ENCODE measurements at regions not wholly inside any gene's neighbourhood (a gene's known extent, or its start where the extent isn't known, plus 50 kb on each side); places are given as distances from the start of the nearest gene placed in this dataset.

DNA sequence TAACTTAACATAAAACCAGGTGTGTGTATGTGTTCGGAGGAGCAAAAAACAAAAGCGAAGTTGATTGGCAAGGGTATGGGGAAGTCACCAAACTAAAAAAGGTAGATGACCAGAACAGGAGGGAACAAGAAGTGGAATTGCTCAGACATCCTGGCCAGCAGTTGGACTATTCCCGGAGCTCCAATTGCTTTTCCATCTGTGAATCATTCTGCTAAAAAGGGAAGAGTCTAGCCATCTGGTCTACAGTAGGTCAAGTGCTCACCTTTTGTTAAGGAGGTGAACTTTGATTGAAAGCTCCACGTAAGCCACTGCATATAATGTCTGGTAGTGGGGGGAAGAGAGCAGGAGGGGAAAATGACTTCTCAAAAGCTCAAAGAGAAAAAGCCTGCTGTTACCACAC lies 50.0 kb upstream of the BET1 start:
- DNase-seq (ENCODE audit: low read depth in 3 of 3, low spot score in 2 of 3) = no peak

DNA sequence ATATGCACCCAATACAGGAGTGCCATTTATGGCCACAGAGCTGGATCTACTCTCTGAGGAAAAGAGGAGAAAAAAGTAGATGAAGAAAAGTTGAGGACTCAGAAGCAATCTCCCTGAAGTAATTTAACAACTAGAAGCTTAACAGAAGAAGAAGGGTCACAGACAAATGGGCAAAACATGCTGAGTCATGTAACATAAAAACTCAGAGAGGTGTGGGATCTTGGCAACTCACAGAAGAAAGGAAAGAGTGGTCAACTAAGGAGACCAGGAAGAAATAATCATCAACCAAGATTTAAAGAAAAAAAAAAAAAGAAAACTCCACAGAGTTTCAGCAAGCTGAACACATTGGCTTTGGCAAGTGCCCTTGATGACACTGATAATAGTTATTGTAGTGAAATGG lies 51.8 kb upstream of the BET1 start:
- no peak for DNase-seq (ENCODE audit: low read depth in 3 of 3, low spot score in 2 of 3)

DNA sequence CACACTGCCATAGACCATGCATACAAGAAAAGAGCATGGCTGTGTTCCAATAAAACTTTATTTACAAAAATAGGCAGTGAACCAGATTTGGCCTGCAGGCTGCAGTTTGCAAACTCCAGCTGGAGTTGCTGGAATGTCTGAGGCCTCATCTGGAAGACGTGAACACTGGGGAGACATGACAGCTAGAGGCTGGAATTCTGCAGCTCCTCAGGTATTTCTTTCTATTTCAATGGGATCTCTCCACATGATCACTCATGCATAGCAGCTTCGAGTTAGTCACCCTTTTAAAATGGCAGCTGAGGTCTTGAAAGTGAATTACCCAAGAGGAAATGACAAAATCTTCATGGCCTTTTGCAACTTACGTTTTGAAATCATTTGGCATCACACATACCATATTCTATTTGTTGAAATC lies 52.6 kb upstream of the BET1 start:
- no peak for DNase-seq (ENCODE audit: low read depth in 3 of 3, low spot score in 2 of 3)

DNA sequence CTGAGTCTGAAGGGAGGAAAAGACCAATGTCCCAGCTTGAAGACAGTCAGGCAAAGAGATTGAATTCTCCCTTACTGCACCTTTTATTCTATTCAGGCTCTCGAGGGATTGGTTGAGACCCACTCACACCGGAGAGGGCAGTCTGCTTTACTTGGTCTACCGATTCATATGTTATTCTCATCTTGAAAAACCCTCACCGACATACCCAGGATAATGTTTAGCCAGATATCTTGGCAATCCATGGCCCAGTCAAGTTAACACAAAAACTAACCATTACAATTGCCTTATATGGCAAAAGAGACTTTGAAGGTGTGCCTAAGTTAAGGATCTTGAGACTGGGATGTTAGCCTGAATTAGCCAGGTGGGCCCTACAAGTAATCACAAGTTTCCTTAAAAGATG lies 53.8 kb upstream of the BET1 start:
- DNase-seq (ENCODE audit: low read depth in 3 of 3, low spot score in 2 of 3) = no peak

DNA sequence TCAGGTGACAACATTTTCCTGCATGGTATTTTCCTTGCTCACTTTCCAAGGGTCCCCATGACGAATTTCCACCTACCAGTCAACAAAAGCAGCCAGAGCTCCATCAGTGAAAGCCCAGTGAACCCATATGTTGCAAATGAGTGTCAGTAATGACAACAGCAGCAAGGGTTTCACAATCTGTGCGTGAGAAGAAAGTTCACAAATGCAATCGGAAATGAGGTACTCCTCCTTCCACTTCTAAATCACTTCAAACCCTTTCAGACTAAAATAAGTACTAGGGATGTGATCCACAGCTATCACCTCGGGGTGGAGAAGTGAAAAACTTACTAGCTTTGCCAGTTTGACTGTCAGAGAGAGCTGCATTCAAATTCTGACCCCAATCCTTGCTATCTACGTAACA lies 55.6 kb upstream of the BET1 start:
- DNase-seq (ENCODE audit: low read depth in 3 of 3, low spot score in 2 of 3) = no peak

DNA sequence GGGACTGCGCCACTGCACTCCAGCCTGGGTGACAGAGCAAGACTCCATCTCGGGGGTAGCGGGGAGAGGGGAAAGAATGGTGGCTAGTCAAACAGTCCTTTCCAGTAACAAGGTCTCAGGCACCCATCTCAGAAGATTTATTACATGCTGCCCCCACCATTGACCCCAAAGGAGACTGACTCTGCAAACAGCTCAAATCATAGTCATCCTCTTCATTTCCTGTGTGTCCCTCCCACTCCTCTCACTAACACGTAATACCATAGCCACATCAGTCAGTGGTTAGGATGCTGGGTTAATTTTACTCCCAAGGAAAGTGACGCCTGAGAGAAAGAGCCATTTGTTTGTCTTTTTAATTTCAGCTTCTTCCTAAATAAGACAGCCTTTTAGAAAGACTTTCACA lies 56.6 kb upstream of the BET1 start:
- peak; percentile 43 to 64 (median 62) for DNase-seq (ENCODE audit: low read depth in 3 of 3, low spot score in 2 of 3)

DNA sequence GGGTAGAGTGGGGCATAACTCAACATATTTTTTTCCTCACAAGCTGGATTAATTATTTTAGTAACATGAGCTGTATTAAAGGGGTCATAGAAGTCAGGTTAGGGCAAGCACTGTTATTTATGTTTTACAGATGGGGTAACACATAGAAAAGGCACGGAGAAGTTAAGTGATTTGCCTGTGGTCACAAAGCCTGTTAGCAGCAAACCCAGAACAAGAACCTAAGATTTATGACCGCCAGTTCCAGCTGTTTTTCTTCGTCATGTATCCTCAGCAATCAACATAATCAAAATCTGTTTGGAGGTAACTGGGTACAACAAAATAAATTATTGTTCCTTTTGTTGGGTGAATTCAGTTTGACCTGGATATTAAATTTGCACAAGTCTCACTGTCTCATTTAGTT lies 57.2 kb upstream of the BET1 start:
- no peak for DNase-seq (ENCODE audit: low read depth in 3 of 3, low spot score in 2 of 3)

DNA sequence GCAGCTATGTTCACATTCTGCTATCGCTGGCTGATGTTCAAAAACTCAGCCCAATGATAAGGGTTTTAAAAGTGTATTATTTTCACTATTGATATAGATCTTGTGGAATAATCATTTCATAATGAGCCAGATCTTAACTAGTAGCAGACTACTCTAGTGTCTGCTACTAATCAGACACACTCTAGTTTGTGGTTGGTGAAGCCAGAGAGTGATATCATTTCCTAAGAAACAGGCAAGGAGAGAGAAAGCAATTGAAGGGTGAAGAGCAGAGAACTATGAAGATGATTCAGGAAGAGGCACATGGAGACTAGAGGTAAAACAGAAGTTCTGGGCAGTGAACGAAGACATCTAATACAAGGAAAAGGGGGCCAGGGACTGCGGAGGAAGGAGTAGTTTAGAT lies 58.2 kb upstream of the BET1 start:
- no peak for DNase-seq (ENCODE audit: low read depth in 3 of 3, low spot score in 2 of 3)

DNA sequence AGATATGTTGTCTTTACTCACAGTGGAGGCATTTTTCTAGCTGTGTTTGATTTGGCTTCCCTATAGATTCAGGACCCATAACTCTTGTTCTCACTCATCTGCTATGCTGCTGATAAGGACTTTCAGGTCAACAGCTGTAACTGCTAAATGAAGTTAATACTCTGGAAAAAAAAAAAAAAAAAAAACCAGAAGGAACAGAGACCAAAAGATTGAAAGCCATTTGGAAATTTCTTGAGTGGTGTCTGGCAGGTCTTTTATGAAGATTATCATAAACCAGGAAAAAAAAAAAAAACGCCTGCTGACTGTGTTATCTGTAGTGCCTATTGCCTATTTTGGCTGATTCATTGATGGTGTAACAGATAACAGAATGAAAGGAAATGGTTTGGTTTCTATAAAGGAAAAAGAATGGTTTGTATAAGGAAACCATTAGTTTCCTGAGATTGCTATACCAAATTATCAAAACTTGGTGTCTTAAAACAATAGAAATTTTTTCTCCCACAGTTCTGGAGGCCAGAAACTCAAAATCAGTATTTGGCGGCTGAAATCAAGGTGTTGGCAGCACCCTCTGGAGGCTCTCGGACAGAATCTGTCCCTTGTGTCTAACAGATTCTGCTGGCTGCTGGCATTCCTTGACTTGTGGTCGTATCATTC lies 60.5 kb upstream of the BET1 start:
- DNase-seq (ENCODE audit: low read depth in 3 of 3, low spot score in 2 of 3) = no peak

DNA sequence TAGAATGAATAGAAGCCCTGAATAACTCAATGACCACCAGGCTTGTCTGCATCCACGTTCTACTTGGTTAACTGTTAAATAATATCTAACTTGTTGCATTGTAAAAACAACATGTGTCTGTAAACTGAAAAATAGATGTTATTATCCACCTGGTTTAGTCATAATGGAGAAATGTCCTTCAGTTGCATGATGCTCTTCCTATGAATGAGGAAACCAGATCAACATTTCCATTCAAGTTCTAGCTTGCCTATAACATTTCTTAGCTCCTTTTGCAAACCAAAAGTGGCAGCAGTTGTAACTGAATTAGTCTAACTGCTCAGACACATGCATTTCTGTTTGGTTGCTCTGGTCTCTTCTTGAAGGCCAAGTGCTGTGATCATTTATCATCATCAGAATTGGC lies 62.9 kb upstream of the BET1 start:
- no peak for DNase-seq (ENCODE audit: low read depth in 3 of 3, low spot score in 2 of 3)

DNA sequence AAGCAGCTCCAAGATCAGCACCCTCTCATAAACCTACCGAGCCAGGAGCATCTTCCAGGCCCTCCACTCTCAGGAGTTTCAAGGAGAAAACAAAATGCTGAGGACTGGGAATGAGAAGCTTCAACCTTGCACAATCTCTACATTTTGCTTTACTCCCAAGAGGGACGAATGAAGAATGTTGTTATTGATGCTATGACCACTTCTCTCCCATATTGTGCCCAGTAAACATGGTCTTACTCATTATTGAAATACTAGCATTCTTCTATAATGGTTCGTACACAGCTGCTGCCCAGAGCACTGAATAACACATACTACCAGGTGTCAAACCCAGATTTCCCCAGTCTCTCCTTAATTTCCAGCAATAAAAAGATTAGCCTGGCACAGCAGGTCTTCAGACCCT lies 63.4 kb upstream of the BET1 start:
- no peak for DNase-seq (ENCODE audit: low read depth in 3 of 3, low spot score in 2 of 3)

DNA sequence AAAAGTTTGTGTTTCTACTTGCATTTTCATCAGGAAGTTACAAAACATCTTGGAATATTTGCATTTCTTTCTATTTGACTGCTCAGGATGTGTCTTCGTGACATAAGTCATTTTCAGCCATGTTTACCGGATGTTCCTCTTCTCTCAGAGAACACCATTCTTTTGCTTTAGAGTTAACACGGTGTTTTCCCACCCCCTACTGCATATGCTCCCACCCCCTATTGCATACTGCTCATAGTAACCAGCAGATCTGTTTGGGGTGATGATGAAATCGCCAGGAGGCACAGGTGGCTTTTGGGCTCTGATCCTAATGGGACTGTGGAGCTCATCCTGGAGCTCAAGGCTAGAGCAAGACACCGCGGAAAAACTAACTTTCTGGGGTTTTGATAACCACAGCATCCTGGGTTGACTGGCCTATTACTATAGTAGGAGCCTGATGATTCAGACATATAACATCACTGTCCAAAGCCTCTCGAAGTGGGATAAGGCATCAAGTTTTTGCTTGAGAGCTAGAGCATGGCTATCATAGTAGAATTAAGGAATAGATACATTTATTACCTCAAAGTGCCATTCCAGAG lies 65.1 kb upstream of the BET1 start:
- no peak for DNase-seq (ENCODE audit: low read depth in 3 of 3, low spot score in 2 of 3)

DNA sequence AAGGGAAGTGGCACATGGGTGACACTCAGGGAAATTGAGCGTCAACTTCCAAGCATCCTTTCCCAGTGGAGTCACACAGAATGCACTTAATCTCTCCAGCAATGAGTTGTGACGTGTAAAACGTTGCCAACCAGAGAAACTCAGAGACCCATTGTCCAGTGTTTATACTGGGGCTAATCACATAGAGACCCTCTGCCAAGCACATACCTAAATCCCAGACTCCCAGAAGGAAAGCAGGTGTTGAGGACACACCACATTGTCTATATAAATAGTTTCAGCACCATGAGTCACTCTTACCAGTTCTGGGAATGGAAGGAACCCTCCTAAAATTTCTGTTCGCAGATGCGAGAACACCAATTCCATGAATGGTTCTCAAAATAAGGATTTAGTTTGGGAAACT lies 76.4 kb upstream of the BET1 start:
- no peak for DNase-seq (ENCODE audit: low read depth in 3 of 3, low spot score in 2 of 3)

DNA sequence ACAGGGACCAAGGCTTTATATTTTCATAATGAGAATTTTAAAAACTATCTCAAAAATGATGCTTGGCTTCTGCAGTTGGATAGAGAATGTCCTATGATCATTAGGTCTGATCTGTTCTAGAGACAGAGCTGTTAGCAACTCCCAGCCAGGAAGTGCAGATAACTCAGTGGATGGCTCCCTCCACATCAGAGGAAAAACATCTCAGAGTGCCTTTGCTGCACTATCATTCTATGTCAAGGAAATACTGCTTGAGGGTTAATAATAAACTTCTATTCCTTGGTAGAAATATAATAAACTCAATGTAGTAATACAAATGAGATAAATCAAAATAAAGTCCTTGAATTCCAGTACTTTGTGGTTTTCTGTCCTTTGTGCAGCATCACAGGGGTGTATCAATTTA lies 78.0 kb upstream of the BET1 start:
- no peak for DNase-seq (ENCODE audit: low read depth in 3 of 3, low spot score in 2 of 3)

DNA sequence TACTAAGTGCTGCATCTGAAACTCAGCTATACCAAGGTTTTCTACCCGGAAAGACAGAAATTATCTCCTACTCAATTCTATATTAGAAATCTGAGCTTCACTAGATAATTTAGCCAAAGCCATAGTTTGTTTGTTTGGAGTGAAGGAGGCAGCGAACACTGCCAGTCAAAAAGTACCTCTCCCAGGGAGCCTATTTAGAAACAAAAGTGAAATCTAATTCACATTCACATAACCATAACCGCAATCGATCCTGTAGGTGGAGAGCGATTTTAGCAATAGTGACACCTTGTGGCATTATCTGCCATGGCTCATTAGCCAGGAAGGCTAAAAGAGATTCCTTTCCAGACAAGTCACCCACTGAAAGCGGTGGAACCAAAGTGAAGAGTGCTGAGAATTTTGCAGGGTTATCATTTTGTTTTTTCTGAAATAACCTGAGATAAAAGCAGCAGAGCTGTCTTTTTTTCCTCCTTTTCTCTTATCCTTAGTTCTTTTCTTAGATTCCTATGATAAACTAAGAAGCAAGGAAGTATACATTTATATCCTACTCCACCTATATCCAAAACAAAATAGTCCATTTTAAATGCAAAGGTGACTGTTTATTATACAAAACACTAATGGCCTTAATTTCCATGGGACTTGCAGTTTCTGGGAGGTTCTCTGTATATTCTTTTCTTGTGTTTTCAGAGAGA lies 83.7 kb upstream of the BET1 start:
- peak in 1 of 3 donors; percentile 19 for DNase-seq (ENCODE audit: low read depth in 3 of 3, low spot score in 2 of 3)

DNA sequence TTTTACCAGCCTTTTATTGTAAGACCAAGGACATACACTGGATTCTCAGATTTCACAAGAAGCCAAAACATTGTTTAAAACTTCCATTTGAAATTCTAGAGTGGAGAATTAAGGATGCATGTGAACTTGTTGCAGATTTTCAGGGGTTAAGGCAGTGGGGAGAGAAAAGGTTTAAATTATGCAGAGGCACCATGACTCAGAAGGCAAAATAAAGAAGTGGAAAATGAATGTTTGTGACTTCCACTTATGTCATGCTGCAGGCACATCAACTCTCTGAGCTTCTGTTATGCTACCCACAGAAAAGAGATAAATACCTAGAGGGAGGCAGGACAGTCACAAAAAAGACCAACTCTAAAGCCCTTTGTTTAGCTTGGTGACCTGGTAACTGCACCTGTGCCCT lies 84.4 kb upstream of the BET1 start:
- no peak for DNase-seq (ENCODE audit: low read depth in 3 of 3, low spot score in 2 of 3)

DNA sequence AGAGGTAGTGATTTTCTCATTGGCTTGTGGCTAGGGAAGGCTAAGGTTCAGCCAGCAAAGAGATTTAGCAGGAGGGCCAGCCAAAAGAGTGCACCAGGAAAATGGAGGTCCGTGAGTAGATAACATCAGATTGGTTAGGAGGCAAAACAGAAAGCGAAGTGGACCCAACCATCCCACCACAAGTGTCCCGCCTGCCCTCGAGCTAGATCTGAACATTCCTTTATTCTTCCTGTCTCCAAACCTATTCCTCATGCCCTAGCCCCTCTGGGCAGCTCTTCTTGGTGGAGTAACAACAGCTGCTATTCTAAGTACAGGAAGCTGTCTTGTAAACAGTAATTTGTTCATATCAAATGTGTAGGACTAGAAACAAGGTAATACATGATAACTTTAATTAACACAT lies 85.7 kb upstream of the BET1 start:
- DNase-seq (ENCODE audit: low read depth in 3 of 3, low spot score in 2 of 3) = no peak

DNA sequence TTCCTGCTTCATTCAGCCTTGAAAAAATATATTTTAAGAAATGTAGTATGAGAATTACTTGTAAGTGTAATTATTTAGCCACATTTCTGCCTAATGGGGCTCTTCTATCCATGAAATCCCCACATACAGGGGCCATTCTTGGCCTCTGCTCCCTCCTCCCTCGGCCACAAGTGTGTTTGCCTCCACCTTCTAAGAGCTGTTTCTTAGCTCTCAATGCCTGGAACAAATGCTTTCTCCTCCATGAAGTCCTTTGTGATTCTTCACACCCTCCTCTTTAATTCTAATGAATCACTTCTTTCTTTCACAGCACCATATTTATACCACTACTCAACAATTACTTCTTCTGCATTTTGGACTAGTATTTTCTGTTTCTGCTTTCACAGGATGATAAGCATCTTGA lies 88.8 kb upstream of the BET1 start:
- no peak for DNase-seq (ENCODE audit: low read depth in 3 of 3, low spot score in 2 of 3)

DNA sequence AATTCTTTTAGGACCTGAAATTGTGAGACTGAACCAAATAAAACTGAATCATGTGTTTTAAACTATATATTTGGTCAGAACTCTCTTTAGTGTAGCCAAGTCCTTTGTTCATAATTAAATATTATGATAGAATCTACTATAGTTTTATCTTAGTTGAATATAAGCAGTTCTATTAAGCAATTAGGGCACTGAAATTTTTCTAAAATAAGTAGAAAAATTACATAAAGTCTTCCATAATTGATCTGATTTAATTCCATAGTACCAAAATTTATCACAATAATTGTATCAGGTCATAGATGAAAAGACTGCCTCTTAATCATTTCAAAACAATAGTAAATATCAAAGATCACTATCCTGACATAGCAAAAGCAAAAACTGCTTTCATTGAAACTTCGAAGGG lies 90.1 kb upstream of the BET1 start:
- DNase-seq (ENCODE audit: low read depth in 3 of 3, low spot score in 2 of 3) = no peak

DNA sequence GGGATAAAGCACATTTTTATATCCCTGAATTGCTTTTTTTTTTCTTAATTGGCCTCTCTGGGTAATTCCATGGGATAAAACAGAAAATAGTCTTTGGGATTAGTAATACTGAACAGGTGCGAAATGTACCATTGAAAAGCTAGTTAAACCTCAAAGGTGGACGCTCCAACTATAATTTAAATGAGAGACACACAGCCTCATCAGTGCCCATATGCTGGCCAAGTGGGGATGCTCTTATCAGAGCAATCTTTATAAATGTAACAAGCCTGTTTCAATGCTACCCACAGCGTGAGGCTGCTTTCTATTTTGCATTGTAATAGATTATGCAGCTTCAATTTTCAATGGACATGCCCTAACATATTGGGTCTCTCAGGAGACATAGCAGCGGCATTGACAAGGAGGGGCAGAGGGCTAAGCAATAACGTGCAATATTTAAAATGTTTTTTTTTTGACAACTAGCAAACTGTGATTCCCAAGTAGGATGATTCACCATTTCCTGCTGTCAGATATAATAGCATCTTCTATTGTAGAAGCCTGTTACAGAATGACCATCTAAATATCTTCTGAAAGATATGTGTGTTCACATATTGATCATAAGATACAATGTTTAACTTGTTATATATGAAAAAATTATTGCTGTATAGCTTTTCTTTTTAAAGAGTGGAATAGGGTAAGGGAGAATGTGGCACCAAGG lies 91.3 kb upstream of the BET1 start:
- no peak for DNase-seq (ENCODE audit: low read depth in 3 of 3, low spot score in 2 of 3)

DNA sequence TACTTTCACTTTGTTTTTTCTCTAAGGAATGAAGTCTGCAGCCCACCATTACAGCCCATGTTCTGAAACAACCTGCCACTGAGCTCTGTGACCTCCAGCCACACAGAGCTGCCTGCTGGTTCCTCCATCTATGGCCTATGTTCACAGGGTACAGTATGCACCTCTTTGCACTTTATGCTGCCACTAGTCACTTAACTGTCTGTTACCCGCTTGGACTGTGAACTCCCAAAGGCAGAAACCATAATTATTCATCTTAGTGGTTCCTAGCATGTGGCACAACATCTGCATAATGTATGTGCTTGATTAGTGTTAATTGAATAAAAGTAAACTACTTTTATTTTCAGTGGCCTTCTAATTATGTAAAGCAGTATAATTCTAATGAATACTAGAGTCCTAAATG lies 95.5 kb upstream of the BET1 start:
- no peak for DNase-seq (ENCODE audit: low read depth in 3 of 3, low spot score in 2 of 3)

Measured in right renal cortex interstitium (tissue), 3 donors.